Retina (tissue), 1 donor: ENCODE measurements at regions not wholly inside any gene's neighbourhood (a gene's known extent, or its start where the extent isn't known, plus 50 kb on each side); places are given as distances from the start of the nearest gene placed in this dataset.

Source experiments
- DNase-seq: peaks from one replicate; pipeline ENCODE4 v3.0.0-alpha.2; 2016

DNA sequence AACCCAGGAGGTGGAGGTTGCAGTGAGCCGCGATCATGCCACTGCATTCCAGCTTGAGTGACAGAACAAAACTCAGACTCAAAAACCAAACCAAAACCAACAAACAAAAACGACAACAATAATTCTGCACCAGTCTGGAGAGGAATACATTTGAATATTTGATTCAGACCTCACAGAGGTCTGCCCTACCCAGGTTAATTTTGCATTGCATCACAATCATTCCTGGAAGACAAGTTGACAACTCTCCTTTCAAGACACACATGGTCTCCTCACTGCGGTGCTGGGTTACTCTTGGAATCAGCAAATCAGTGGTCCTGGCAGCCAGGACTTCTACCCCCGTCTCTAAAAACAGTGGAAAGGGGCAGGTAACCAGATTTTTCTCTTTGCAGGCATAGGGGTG lies 79.9 kb upstream of the TMTC4 start:
- no peak for DNase-seq

DNA sequence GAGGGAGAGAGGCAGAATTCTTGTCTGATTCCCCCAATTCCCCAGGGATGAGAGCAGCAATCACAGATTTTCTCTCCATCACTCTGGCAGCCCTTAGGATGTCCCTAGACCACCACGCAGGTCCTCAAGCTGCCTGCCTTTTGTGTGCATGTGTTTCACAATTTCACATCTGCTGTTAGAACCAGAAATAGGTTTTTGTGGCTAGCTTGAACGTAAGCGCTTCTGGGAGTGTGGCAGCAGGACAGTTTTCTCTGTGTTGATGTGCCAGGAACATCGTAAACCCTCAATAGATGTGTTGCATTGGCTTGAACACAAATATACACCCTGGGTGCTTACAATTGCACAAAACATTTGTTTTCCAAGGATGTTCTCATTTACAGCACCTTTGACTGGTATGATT lies 78.8 kb upstream of the TMTC4 start:
- peak; percentile 29 for DNase-seq

DNA sequence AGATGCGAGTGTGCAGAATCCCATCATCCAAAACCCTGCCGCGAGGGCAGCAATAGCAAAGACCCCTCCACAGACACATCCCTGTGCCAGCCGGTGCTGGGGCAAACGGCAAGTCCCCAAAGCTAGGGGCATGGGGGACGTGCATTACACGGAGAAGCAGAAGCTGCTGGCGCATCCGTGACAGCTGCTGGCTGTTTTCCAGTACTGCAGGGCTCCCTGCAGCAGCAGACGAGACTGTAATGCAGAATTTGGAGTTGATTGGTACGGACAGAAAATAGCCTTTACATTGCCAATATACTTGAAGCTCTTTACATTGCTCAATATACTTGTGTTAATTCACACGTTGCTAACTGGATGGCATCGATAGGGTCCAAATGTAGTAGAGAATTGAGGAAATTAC lies 77.2 kb upstream of the TMTC4 start:
- no peak for DNase-seq

DNA sequence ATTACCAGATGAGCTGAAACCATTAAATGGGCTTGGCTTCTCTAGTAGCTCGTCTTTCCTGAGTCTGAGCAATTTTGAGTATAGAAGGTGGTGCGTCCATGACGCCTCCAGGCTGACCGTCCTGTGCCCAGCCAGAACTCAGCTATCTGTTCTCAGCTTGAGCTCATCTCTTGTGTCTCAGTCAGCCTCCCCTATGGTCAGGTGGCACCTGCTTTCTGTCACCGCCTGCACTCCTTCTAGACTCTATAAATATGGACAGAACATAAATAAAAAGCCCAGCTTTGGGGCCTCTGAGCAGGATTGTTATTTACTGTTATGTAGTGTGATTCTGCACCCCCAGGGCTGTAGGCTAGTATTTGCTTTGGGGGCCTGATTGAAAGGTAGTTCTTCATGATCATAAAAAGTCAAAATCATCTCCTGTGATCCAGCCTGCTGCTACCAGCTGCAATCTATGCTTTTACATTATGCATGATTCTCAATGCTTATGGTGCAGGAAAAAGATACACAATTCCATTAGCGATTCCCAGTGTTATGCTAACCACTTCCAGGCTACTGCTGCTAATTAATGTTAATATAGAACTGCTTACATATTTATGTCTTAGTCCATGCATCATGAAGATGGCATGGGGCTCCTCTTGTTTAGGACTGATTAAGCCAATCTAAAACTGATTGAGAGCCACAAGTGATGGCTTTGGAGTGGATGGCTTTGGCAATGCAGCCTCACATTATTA lies 72.5 kb upstream of the TMTC4 start:
- DNase-seq: no peak

DNA sequence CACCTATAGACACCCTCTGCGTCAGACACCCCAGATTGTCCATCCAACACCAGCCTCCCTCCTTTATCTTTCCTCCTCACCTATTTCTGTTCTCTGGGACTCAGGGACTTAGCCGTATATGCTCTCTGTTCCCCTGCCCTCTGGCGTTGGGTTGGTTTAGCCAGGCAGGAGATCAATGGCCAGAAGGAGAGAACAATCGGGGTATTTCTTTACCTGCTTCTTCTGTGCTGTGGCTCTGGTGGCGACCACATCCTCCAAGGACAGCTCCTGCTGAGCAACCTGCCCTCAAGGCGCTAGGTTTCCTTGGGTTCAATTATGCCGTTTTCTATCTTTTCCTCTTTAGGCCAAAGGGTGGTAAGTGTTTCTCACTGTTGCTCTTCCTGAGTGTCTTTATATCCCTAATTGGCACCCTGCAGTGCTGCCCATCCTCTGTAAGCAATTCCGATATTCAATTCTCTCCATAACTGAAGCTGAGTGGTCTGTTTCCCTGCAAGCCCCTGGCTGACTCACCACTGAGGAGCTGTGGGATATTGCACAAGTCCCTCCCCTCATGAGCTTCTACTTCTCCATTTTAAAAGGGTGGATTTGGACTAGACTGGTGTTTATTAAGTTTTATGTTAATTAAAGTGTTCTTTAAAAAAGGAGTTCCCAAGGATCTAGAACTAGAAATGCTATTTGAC lies 63.7 kb upstream of the TMTC4 start:
- DNase-seq: no peak

DNA sequence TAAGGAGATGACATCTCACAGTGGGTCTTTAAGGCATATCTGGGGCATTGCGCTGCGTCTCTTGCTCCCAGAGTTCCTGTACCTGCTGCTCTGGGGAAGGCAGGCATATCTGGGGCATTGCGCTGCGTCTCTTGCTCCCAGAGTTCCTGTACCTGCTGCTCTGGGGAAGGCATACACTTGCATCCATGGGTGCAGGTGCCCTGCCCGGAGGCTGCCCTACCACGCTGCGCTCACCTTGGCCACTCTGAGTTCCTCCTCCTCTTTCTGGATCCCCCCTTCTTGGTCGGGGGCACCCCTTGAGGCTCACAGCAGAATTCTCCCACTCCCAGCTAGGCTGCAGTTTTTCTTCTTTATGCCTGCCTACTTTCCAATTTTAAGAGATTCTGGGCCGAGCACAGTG lies 60.9 kb upstream of the TMTC4 start:
- DNase-seq: no peak

DNA sequence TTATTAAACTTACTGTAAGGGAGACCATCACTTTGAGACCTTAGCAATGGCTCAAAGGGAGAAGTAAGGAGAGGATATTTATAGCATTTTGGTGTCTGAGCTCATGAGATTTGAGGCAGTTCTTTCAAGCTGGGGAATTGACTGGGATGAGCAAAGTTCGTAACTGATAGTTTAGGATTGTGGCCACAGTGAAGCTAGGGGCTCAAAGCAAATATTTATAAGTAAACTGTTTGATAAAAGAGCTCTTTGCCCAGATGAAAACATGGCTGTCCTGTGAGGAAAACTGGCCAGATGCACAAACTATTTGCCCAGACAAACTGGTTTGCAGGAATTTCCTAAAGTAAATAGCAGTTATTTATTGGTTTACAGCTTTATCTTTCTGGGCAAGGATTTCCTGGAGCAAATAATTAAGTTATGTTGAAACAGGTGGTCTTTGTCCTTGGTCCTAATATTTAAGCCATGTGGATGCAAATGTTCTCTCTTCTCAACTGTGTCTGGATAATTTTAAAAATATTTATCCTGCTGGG lies 59.7 kb upstream of the TMTC4 start:
- DNase-seq: no peak

DNA sequence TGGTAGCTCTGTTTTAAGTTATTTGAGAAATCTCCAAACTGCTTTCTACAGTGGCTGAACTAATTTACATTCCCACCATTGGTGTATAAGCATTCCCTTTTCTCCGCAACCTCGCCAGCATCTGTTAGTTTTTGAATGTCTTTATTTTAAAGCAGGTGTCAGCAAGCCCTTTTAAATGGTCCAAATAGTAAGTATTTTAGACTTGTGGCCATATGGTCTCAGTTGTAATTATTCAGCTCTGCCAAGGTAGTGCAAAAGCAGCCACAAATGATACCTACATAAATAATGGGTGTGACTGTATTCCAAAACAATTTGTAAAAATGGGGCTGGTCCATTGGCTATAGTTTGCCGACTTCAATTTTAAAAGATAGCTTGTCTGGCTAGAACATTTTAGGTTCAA lies 58.7 kb upstream of the TMTC4 start:
- DNase-seq: no peak

DNA sequence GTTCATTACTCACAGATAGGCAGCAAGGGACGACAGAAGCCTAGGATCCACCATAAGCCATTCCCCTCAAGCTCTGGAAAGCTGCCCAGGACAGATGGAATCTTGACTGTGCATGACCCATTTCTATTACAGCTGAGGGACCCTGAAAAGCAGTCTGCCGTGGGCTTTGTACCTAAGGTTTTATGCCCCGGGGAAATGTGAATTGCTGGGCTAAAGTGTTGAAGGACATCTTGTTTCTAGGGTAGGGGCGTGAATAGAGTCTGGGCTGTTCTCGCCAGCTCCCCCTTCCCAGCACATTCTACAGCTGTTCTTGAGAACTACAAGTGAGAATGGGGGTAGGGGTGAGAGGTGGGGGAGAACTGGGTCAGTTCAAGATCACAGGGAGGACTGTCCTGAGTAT lies 53.6 kb upstream of the TMTC4 start:
- no peak for DNase-seq

DNA sequence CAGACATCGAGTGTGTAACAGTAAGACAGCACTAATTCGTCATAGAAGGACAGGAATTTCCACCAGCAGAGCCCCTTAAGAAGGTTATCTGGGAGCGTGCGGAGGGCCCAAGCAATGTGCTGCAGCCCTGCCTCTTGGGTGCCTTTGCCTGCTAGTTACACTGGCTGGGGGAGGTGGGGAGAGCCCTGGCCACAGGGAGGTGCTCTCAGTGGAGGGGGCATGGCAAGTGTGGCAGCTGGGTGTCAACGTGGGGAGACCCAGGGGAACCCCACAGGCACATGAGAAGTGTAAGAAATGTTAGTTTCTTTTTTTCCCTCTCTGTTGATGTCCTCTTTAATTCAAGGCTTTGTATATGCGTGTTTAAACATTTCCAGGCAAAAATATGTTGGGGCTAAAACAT lies 50.9 kb upstream of the TMTC4 start:
- no peak for DNase-seq

DNA sequence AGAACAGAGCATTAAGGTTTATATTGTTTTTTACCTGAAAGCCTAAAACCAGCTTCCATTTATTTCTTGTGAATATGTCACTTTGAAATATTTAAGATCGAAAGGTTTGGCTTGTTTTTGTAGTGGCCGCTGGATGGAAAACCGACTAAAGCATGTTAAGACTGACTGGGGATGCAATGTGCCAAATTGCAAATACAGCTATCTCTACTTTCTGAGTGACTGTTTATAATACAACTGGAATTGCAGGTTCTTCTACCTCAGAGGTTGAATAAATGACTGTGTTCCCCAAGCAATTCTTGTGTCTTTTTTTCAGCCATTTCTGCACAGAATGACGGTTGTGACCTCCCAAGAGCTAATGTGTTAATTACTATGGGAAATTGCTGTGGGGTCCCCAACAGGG lies 50.0 kb upstream of the TMTC4 start:
- DNase-seq: no peak
